ENCODE measurements at regions not wholly inside any gene's neighbourhood (a gene's known extent, or its start where the extent isn't known, plus 50 kb on each side); places are given as distances from the start of the nearest gene placed in this dataset.
"Not testable (repeated sequence)": the region's sequence is repeated elsewhere in the genome, so short reads cannot be mapped to it uniquely, and the experiment has no call there.

GRCh38 chr22:44618910-44619309 is 83.1 kb upstream of the PRR5 start:
- not testable (repeated sequence) for TF ChIP-seq CTCF (IDR thresholded peaks at IDR 0.05); MAX (IDR thresholded peaks at IDR 0.05); BHLHE40 (IDR thresholded peaks at IDR 0.05; ENCODE audit: low read depth, low read length); FOSB (CRISPR knock-in tag; IDR thresholded peaks at IDR 0.05); POLR2A (IDR thresholded peaks at IDR 0.05; ENCODE audit: low read length); NR3C1 (IDR thresholded peaks at IDR 0.05); EP300 (IDR thresholded peaks at IDR 0.05); MAZ (IDR thresholded peaks at IDR 0.05; ENCODE audit: borderline replicate concordance, low read depth, low read length)
- TF ChIP-seq, protein P1, sequence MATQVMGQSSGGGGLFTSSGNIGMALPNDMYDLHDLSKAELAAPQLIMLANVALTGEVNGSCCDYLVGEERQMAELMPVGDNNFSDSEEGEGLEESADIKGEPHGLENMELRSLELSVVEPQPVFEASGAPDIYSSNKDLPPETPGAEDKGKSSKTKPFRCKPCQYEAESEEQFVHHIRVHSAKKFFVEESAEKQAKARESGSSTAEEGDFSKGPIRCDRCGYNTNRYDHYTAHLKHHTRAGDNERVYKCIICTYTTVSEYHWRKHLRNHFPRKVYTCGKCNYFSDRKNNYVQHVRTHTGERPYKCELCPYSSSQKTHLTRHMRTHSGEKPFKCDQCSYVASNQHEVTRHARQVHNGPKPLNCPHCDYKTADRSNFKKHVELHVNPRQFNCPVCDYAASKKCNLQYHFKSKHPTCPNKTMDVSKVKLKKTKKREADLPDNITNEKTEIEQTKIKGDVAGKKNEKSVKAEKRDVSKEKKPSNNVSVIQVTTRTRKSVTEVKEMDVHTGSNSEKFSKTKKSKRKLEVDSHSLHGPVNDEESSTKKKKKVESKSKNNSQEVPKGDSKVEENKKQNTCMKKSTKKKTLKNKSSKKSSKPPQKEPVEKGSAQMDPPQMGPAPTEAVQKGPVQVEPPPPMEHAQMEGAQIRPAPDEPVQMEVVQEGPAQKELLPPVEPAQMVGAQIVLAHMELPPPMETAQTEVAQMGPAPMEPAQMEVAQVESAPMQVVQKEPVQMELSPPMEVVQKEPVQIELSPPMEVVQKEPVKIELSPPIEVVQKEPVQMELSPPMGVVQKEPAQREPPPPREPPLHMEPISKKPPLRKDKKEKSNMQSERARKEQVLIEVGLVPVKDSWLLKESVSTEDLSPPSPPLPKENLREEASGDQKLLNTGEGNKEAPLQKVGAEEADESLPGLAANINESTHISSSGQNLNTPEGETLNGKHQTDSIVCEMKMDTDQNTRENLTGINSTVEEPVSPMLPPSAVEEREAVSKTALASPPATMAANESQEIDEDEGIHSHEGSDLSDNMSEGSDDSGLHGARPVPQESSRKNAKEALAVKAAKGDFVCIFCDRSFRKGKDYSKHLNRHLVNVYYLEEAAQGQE (IDR thresholded peaks at IDR 0.05) = not testable (repeated sequence)
- TF ChIP-seq, protein P2, sequence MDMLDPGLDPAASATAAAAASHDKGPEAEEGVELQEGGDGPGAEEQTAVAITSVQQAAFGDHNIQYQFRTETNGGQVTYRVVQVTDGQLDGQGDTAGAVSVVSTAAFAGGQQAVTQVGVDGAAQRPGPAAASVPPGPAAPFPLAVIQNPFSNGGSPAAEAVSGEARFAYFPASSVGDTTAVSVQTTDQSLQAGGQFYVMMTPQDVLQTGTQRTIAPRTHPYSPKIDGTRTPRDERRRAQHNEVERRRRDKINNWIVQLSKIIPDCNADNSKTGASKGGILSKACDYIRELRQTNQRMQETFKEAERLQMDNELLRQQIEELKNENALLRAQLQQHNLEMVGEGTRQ (IDR thresholded peaks at IDR 0.05) = not testable (repeated sequence)
- TF ChIP-seq, protein P3, sequence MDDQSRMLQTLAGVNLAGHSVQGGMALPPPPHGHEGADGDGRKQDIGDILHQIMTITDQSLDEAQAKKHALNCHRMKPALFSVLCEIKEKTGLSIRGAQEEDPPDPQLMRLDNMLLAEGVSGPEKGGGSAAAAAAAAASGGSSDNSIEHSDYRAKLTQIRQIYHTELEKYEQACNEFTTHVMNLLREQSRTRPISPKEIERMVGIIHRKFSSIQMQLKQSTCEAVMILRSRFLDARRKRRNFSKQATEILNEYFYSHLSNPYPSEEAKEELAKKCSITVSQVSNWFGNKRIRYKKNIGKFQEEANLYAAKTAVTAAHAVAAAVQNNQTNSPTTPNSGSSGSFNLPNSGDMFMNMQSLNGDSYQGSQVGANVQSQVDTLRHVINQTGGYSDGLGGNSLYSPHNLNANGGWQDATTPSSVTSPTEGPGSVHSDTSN (IDR thresholded peaks at IDR 0.05) = not testable (repeated sequence)
- TF ChIP-seq, protein P4, sequence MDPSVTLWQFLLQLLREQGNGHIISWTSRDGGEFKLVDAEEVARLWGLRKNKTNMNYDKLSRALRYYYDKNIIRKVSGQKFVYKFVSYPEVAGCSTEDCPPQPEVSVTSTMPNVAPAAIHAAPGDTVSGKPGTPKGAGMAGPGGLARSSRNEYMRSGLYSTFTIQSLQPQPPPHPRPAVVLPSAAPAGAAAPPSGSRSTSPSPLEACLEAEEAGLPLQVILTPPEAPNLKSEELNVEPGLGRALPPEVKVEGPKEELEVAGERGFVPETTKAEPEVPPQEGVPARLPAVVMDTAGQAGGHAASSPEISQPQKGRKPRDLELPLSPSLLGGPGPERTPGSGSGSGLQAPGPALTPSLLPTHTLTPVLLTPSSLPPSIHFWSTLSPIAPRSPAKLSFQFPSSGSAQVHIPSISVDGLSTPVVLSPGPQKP (IDR thresholded peaks at IDR 0.05; ENCODE audit: low read depth, low read length) = not testable (repeated sequence)
